Hepatocyte (in vitro differentiated cells): ENCODE measurements at regions not wholly inside any gene's neighbourhood (a gene's known extent, or its start where the extent isn't known, plus 50 kb on each side); places are given as distances from the start of the nearest gene placed in this dataset.

Experiments used
- CTCF ChIP-seq: fragments of 200-600 bp; sonication (generic); IDR thresholded peaks from 2 replicates; pipeline ENCODE4 v1.5.1; 2016; ENCODE audit warnings: antibody characterized with exemption, mild to moderate bottlenecking; ENCODE audit not compliant: poor library complexity
- EZH2 ChIP-seq: fragments of 200-600 bp; sonication (generic); IDR thresholded peaks from 2 replicates; pipeline ENCODE4 v1.6.1; 2016; ENCODE audit warnings: antibody characterized with exemption, mild to moderate bottlenecking, borderline replicate concordance

GRCh38 chr4:125736057-125736456 is 421.3 kb downstream of the FAT4 start:
- TF ChIP-seq EZH2: no peak
- peak; percentile 15 for TF ChIP-seq CTCF
